Activated naive CD8-positive, alpha-beta T cell treated with anti-CD3 and anti-CD28 coated beads for 36 hours (primary cell): ENCODE measurements at regions not wholly inside any gene's neighbourhood (a gene's known extent, or its start where the extent isn't known, plus 50 kb on each side); places are given as distances from the start of the nearest gene placed in this dataset.

Experiments
- DNase-seq: peaks from one replicate; pipeline ENCODE4 v3.0.0; 2021
- H3K27ac Mint-ChIP-seq: one replicate; pipeline ENCODE4 v1.8.0; 2022; ENCODE audit warnings: mild to moderate bottlenecking, moderate library complexity, mixed read lengths
- H3K27me3 Mint-ChIP-seq: one replicate; pipeline ENCODE4 v1.8.0; 2022; ENCODE audit warnings: mild to moderate bottlenecking, mixed read lengths
- H3K36me3 Mint-ChIP-seq: one replicate; pipeline ENCODE4 v1.8.0; 2021; ENCODE audit warnings: mild to moderate bottlenecking, mixed read lengths
- H3K4me1 Mint-ChIP-seq: one replicate; pipeline ENCODE4 v1.8.0; 2021; ENCODE audit warnings: mixed read lengths
- H3K4me3 Mint-ChIP-seq: one replicate; pipeline ENCODE4 v1.8.0; 2022; ENCODE audit warnings: mild to moderate bottlenecking, moderate library complexity, mixed read lengths
- H3K9me3 Mint-ChIP-seq: one replicate; pipeline ENCODE4 v1.8.0; 2022; ENCODE audit warnings: mixed read lengths

- no peaks in the 10 kb centered on the region for H3K9me3 Mint-ChIP-seq
- no peak overlapping the region for H3K4me3 Mint-ChIP-seq
- no peak for DNase-seq
- no peak overlapping the region for H3K27ac Mint-ChIP-seq
- H3K27me3 Mint-ChIP-seq, result no peaks in the 10 kb centered on the region
- no peaks in the 10 kb centered on the region for H3K4me1 Mint-ChIP-seq
- no peaks in the 10 kb centered on the region for H3K36me3 Mint-ChIP-seq
Observed at GRCh38 chr1:195327361-195327760, 1280.9 kb downstream of the KCNT2 start.

- no peak for DNase-seq
- Mint-ChIP-seq H3K27me3 (no peaks in the 10 kb centered on the region), H3K36me3 (no peaks in the 10 kb centered on the region), H3K9me3 (no peaks in the 10 kb centered on the region), H3K27ac (no peak overlapping the region), H3K4me3 (no peak overlapping the region), H3K4me1 (no peaks in the 10 kb centered on the region)
Observed at GRCh38 chr1:195326325-195326724, 1281.9 kb downstream of the KCNT2 start.

- no peaks in the 10 kb centered on the region for H3K9me3 Mint-ChIP-seq
- no peak overlapping the region for H3K4me3 Mint-ChIP-seq
- no peaks in the 10 kb centered on the region for H3K27me3 Mint-ChIP-seq
- no peaks in the 10 kb centered on the region for H3K36me3 Mint-ChIP-seq
- no peak for DNase-seq
- no peak overlapping the region for H3K27ac Mint-ChIP-seq
- H3K4me1 Mint-ChIP-seq, result no peaks in the 10 kb centered on the region
Observed at GRCh38 chr1:195325181-195325580, 1283.1 kb downstream of the KCNT2 start.

- H3K9me3 Mint-ChIP-seq, result no peaks in the 10 kb centered on the region
- no peak for DNase-seq
- no peaks in the 10 kb centered on the region for H3K36me3 Mint-ChIP-seq
- H3K4me1 Mint-ChIP-seq, result no peaks in the 10 kb centered on the region
- H3K27ac Mint-ChIP-seq, result no peak overlapping the region
- no peak overlapping the region for H3K4me3 Mint-ChIP-seq
- H3K27me3 Mint-ChIP-seq, result no peaks in the 10 kb centered on the region
Observed at GRCh38 chr1:195306281-195306680, 1302.0 kb downstream of the KCNT2 start.

GRCh38 chr1:195294911-195295310 lies 1313.3 kb downstream of the KCNT2 start:
- Mint-ChIP-seq H3K27me3 (no peaks in the 10 kb centered on the region), H3K4me1 (no peaks in the 10 kb centered on the region), H3K36me3 (no peaks in the 10 kb centered on the region), H3K27ac (no peak overlapping the region), H3K9me3 (no peaks in the 10 kb centered on the region), H3K4me3 (no peak overlapping the region)
- DNase-seq, result no peak

GRCh38 chr1:195278644-195279043 lies 1329.6 kb downstream of the KCNT2 start:
- H3K9me3 Mint-ChIP-seq, result no peaks in the 10 kb centered on the region
- H3K27me3 Mint-ChIP-seq, result no peaks in the 10 kb centered on the region
- H3K4me1 Mint-ChIP-seq, result no peaks in the 10 kb centered on the region
- no peak overlapping the region for H3K4me3 Mint-ChIP-seq
- no peak overlapping the region for H3K27ac Mint-ChIP-seq
- no peaks in the 10 kb centered on the region for H3K36me3 Mint-ChIP-seq
- no peak for DNase-seq

GRCh38 chr1:195275710-195276109 lies 1332.5 kb downstream of the KCNT2 start:
- Mint-ChIP-seq H3K27me3 (no peaks in the 10 kb centered on the region), H3K36me3 (no peaks in the 10 kb centered on the region), H3K4me1 (no peaks in the 10 kb centered on the region), H3K4me3 (no peak overlapping the region), H3K27ac (no peak overlapping the region), H3K9me3 (no peaks in the 10 kb centered on the region)
- DNase-seq, result no peak

- Mint-ChIP-seq H3K4me3 (no peak overlapping the region), H3K27ac (no peak overlapping the region), H3K36me3 (no peaks in the 10 kb centered on the region), H3K4me1 (no peaks in the 10 kb centered on the region), H3K9me3 (peaks cover 2% of the 10 kb centered on the region), H3K27me3 (no peaks in the 10 kb centered on the region)
- DNase-seq, result no peak
Observed at GRCh38 chr1:195251900-195252299, 1356.3 kb downstream of the KCNT2 start.

- no peak overlapping the region for H3K27ac Mint-ChIP-seq
- no peak overlapping the region for H3K4me3 Mint-ChIP-seq
- no peak for DNase-seq
- H3K36me3 Mint-ChIP-seq, result no peaks in the 10 kb centered on the region
- H3K4me1 Mint-ChIP-seq, result no peaks in the 10 kb centered on the region
- H3K27me3 Mint-ChIP-seq, result no peaks in the 10 kb centered on the region
- peaks cover 4% of the 10 kb centered on the region for H3K9me3 Mint-ChIP-seq
Observed at GRCh38 chr1:195243492-195243891, 1364.7 kb downstream of the KCNT2 start.

- Mint-ChIP-seq H3K36me3 (no peaks in the 10 kb centered on the region), H3K4me1 (no peaks in the 10 kb centered on the region), H3K27ac (no peak overlapping the region), H3K4me3 (no peak overlapping the region), H3K27me3 (no peaks in the 10 kb centered on the region), H3K9me3 (peaks cover 4% of the 10 kb centered on the region)
- DNase-seq, result no peak
Observed at GRCh38 chr1:195241066-195241465, 1367.2 kb downstream of the KCNT2 start.

- Mint-ChIP-seq H3K4me1 (no peaks in the 10 kb centered on the region), H3K4me3 (no peak overlapping the region), H3K27me3 (no peaks in the 10 kb centered on the region), H3K9me3 (peaks cover 4% of the 10 kb centered on the region), H3K27ac (no peak overlapping the region), H3K36me3 (no peaks in the 10 kb centered on the region)
- no peak for DNase-seq
Observed at GRCh38 chr1:195238313-195238712, 1369.9 kb downstream of the KCNT2 start.

- Mint-ChIP-seq H3K4me1 (no peaks in the 10 kb centered on the region), H3K9me3 (peaks cover 4% of the 10 kb centered on the region), H3K36me3 (no peaks in the 10 kb centered on the region), H3K4me3 (no peak overlapping the region), H3K27ac (no peak overlapping the region), H3K27me3 (no peaks in the 10 kb centered on the region)
- no peak for DNase-seq
Observed at GRCh38 chr1:195236991-195237889, 1371.0 kb downstream of the KCNT2 start.

- Mint-ChIP-seq H3K4me1 (no peaks in the 10 kb centered on the region), H3K27ac (no peak overlapping the region), H3K9me3 (peaks cover 3% of the 10 kb centered on the region), H3K27me3 (no peaks in the 10 kb centered on the region), H3K36me3 (no peaks in the 10 kb centered on the region), H3K4me3 (no peak overlapping the region)
- no peak for DNase-seq
Observed at GRCh38 chr1:195218428-195219212, 1389.6 kb downstream of the KCNT2 start.

- no peaks in the 10 kb centered on the region for H3K36me3 Mint-ChIP-seq
- no peak overlapping the region for H3K4me3 Mint-ChIP-seq
- no peaks in the 10 kb centered on the region for H3K4me1 Mint-ChIP-seq
- no peaks in the 10 kb centered on the region for H3K9me3 Mint-ChIP-seq
- no peaks in the 10 kb centered on the region for H3K27me3 Mint-ChIP-seq
- DNase-seq, result no peak
- no peak overlapping the region for H3K27ac Mint-ChIP-seq
Observed at GRCh38 chr1:195202241-195202640, 1406.0 kb downstream of the KCNT2 start.

GRCh38 chr1:195200772-195201171 lies 1407.5 kb downstream of the KCNT2 start:
- Mint-ChIP-seq H3K27ac (no peak overlapping the region), H3K9me3 (no peaks in the 10 kb centered on the region), H3K4me3 (no peak overlapping the region), H3K27me3 (no peaks in the 10 kb centered on the region), H3K4me1 (no peaks in the 10 kb centered on the region), H3K36me3 (no peaks in the 10 kb centered on the region)
- DNase-seq, result no peak
